Esophagus (tissue), 2 donors: ENCODE measurements at regions not wholly inside any gene's neighbourhood (a gene's known extent, or its start where the extent isn't known, plus 50 kb on each side); places are given as distances from the start of the nearest gene placed in this dataset.
A peak's percentile ranks its signal among the peaks of the same experiment; 100 is the strongest.
"Not testable (repeated sequence)": the region's sequence is repeated elsewhere in the genome, so short reads cannot be mapped to it uniquely, and the experiment has no call there.

Experiments used
- H3K27ac ChIP-seq, 2 donors: one replicate each; pipeline ENCODE4 v1.5.1; 2013; ENCODE audit warnings: low read depth in 2 of 2, mild to moderate bottlenecking in 2 of 2, inconsistent platforms in 1 of 2, low read length in 1 of 2, moderate library complexity in 1 of 2
- H3K27me3 ChIP-seq, 2 donors: one replicate each; pipeline ENCODE4 v1.6.1; 2013; ENCODE audit warnings: low read length in 2 of 2, control low read depth in 1 of 2, mild to moderate bottlenecking in 1 of 2; ENCODE audit not compliant: insufficient read depth in 2 of 2, control insufficient read depth in 1 of 2
- H3K36me3 ChIP-seq, 2 donors: one replicate each; pipeline ENCODE4 v1.6.1; 2013; ENCODE audit warnings: low read length in 1 of 2; ENCODE audit not compliant: control insufficient read depth in 2 of 2, insufficient read depth in 2 of 2
- H3K4me1 ChIP-seq, 2 donors: one replicate each; pipeline ENCODE4 v1.6.1; 2013; ENCODE audit warnings: low read length in 1 of 2; ENCODE audit not compliant: control insufficient read depth in 2 of 2, insufficient read depth in 2 of 2
- H3K4me3 ChIP-seq, 2 donors: one replicate each; pipeline ENCODE4 v1.5.1; 2013; ENCODE audit warnings: low read length in 2 of 2, mild to moderate bottlenecking in 2 of 2, low read depth in 1 of 2, moderate library complexity in 1 of 2
- H3K9me3 ChIP-seq, 2 donors: one replicate each; pipeline ENCODE4 v1.6.1; 2013; ENCODE audit warnings: mild to moderate bottlenecking in 2 of 2, low read depth in 1 of 2, low read length in 1 of 2, moderate library complexity in 1 of 2; ENCODE audit not compliant: control insufficient read depth in 2 of 2, insufficient read depth in 1 of 2
- WGBS, 2 donors: extraction: QIAGEN DNeasy Blood & Tissue Kit; methylation state at CpG; one replicate each; pipeline ENCODE4 v1.1.7; 2013; 5-methylcytosine and 5-hydroxymethylcytosine counted together
- donor health status: healthy with polysubstance abuse.
- donor health status: Bipolar disorder and iron deficiency.

DNA sequence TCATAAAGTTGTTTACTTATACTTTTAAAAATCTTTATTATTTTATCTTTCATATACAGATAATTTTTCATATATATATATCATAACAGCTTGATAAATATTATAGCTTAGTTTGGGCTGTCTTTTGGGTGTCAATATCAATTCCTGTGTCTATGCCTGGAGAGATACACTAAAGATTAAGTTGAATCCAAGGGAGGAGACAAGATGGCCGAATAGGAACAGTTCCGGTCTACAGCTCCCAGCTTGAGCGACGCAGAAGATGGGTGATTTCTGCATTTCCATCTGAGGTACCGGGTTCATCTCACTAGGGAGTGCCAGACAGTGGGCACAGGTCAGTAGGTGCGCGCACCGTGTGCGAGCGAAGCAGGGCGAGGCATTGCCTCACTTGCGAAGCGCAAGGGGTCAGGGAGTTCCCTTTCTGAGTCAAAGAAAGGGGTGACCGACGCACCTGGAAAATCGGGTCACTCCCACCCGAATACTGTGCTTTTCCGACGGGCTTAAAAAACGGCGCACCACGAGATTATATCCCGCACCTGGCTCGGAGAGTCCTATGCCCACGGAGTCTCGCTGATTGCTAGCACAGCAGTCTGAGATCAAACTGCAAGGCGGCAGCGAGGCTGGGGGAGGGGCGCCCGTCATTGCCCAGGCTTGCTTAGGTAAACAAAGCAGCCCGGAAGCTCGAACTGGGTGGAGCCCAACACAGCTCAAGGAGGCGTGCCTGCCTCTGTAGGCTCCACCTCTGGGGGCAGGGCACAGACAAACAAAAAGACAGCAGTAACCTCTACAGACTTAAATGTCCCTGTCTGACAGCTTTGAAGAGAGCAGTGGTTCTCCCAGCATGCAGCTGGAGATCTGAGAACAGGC lies 388.8 kb upstream of the FAR2 start:
- H3K36me3 ChIP-seq, H3K4me3 ChIP-seq, H3K27ac ChIP-seq, H3K4me1 ChIP-seq, H3K27me3 ChIP-seq, H3K9me3 ChIP-seq: not testable (repeated sequence)
- 87 to 90% methylated on average over 29 to 33 of the region's 33 CpGs for WGBS, 2 donors

DNA sequence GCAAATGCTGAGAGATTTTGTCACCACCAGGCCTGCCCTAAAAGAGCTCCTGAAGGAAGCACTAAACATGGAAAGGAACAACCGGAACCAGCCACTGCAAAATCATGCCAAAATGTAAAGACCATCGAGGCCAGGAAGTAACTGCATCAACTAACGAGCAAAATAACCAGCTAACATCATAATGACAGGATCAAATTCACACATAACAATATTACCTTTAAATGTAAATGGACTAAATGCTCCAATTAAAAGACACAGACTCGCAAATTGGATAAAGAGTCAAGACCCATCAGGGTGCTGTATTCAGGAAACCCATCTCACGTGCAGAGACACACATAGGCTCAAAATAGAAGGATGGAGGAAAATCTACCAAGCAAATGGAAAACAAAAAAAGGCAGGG lies 387.2 kb upstream of the FAR2 start:
- H3K9me3 ChIP-seq, H3K27me3 ChIP-seq, H3K27ac ChIP-seq, H3K4me1 ChIP-seq, H3K4me3 ChIP-seq, H3K36me3 ChIP-seq: not testable (repeated sequence)
- WGBS, 2 donors, result 82 to 92% methylated on average over 5 of the region's 5 CpGs

DNA sequence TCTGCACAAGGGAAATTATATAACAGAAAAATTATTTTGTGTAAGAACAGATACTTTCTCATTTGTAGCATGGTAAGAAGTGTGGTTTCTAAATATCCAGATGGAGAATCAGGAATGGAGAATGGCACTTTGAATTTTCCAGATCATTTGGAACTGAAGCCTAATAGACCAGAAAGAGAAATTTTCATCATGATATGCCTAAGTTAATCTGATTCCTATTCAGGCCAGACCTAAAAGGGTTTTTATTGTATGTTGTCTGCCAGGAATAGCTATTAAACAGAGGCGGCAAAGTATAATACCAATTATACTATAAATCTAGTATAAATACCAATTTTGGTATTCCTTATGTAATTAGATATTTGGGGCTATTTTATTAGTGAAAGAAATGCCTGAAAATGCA lies 382.7 kb upstream of the FAR2 start:
- Histone ChIP-seq H3K27ac (no peak overlapping the region), H3K36me3 (no peaks in the 10 kb centered on the region), H3K27me3 (no peaks in the 10 kb centered on the region), H3K9me3 (no peaks in the 10 kb centered on the region), H3K4me1 (no peaks in the 10 kb centered on the region), H3K4me3 (no peak overlapping the region)
- WGBS, 2 donors, result 94% methylated on average over 1 of the region's 1 CpG

DNA sequence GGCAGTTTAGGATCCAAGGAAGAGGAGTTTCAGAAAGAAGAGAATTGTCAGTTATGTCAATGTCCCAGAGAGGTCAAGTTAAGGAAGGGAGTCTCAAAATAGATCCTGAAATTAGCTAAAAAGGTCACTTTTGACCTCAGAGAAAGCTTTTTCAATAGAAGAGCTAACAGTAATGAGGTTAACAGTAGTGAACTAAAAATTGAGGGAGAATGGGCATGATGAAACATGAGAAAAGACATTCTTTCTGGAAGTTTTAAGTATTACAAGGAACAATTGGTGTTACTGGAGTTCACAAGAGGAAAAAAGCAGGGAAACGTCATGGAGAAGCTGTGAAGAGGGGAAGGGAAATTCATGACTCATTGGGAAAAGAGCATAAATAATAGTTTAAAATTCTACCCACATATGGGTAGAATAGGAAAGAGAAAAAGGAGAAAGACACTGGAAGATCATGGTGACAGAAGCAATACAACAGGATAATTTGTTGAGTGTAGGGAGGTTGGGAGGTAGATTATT lies 381.2 kb upstream of the FAR2 start:
- Histone ChIP-seq H3K4me3 (no peak overlapping the region), H3K27me3 (no peaks in the 10 kb centered on the region), H3K27ac (no peak overlapping the region), H3K9me3 (no peaks in the 10 kb centered on the region), H3K36me3 (no peaks in the 10 kb centered on the region), H3K4me1 (no peaks in the 10 kb centered on the region)
- 24 to 41% methylated on average over 1 of the region's 1 CpG for WGBS, 2 donors

DNA sequence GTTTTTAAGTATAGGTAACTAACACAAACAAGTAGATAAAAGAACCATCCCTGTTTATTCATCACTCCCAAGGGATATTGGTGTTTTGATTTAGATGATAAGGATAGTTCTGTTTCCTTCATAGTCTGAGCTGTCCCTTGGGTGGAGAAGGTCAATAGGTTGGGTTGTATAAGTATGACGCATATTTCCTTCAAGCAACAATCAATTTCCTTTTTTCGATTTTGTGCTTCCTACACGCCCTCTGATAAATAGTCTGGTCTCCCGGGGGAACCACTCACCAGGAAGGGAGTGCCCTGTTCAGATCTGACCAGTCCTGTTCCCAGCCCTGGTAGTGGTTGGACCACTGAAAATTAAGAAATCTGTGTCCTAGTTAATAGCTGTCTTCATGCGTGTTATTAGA lies 378.8 kb upstream of the FAR2 start:
- Histone ChIP-seq H3K4me1 (no peaks in the 10 kb centered on the region), H3K27me3 (no peaks in the 10 kb centered on the region), H3K4me3 (no peak overlapping the region), H3K27ac (peak overlapping the region in 1 of 2 donors; percentile 1), H3K9me3 (no peaks in the 10 kb centered on the region), H3K36me3 (no peaks in the 10 kb centered on the region)
- WGBS, 2 donors, result 58 to 75% methylated on average over 5 of the region's 5 CpGs

DNA sequence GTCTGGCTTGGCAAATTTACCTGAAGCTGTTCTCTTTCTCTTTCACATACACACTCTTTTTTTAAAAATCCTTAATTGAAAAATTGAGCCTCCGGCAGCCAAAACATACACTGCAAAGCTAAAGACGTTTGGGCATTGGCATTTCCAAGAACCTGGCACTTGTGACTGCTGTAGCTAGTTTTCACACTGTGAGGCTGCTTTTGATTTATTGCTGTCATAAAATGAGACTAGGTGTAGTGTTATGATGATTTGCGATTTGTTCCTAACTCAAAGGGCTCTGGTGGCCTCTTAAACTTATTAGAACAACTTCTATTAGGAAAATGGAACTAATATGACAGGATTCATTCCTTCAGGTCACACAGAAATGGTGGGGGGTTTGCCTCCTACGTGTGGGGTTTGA lies 377.1 kb upstream of the FAR2 start:
- Histone ChIP-seq H3K27me3 (no peaks in the 10 kb centered on the region), H3K9me3 (no peaks in the 10 kb centered on the region), H3K27ac (no peak overlapping the region), H3K4me1 (no peaks in the 10 kb centered on the region), H3K36me3 (no peaks in the 10 kb centered on the region), H3K4me3 (no peak overlapping the region)
- WGBS, 2 donors, result 35 to 44% methylated on average over 4 of the region's 4 CpGs

DNA sequence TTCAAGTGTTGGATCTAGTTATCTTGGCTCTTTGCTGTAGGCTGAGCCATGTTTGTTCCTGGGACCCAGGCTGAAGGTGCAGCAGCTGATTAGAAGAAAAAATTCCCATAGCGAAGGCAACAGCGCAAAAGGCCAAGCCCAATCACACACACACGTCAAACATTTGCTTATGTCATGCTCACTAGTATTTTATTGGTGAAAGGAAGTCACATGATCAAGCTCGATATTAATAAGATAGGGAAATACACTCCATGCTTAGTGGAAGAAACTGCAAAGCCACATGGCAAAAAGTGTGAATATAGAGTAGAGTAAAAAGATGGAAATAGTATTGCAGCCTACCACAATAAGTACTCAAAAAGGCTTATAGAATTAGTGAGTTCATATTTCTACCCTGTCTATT lies 373.5 kb upstream of the FAR2 start:
- H3K9me3 ChIP-seq, result no peaks in the 10 kb centered on the region
- H3K27ac ChIP-seq, result no peak overlapping the region
- H3K27me3 ChIP-seq, result no peaks in the 10 kb centered on the region
- H3K4me1 ChIP-seq, result no peaks in the 10 kb centered on the region
- 92 to 93% methylated on average over 4 of the region's 4 CpGs for WGBS, 2 donors
- no peak overlapping the region for H3K4me3 ChIP-seq
- no peaks in the 10 kb centered on the region for H3K36me3 ChIP-seq

DNA sequence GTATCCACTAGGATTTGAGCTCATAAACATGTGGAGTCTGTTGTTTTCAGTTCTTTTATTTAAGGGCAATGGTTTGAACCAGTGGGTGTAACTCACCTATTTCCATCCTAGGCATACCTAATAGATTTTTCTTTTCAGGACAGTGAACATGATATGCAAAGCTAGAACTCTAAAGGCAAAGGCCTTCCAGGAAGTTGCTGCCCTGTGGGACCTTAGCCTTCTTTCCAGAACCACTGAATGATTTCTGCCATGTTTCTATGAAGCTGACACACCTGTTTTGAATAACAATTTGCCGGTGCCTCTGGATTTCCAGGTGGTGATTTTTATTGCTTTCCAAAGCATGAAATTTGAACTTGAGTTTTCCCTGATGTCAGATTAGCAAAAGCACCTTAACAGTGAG lies 372.9 kb upstream of the FAR2 start:
- H3K9me3 ChIP-seq, result no peaks in the 10 kb centered on the region
- no peak overlapping the region for H3K27ac ChIP-seq
- no peak overlapping the region for H3K4me3 ChIP-seq
- H3K4me1 ChIP-seq, result no peaks in the 10 kb centered on the region
- WGBS, 2 donors, result 70 to 78% methylated on average over 1 of the region's 1 CpG
- H3K27me3 ChIP-seq, result no peaks in the 10 kb centered on the region
- H3K36me3 ChIP-seq, result no peaks in the 10 kb centered on the region

DNA sequence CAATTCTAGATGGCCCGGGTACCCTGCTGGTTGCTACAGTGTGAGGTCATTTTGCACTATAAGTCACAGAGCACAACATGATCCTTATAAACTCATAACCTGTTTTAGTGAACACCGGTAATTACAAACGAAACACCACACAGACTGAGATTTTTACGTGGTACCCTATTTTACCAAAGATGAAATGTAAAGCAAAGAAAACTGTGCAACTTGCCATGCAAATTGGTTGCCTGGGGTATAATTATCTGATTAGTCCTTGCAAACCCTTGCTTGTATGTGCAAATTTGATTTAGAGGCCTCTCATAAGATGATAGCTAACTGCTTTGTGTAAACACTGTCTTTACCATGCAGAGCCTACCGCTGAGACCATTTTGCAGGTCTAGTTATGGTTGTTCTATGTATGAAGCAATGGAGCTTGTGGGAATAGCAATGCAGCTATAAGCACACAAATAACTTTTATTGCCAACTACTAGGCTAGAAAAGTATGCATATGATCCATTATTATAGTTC lies 372.1 kb upstream of the FAR2 start:
- no peaks in the 10 kb centered on the region for H3K9me3 ChIP-seq
- WGBS, 2 donors, result 87 to 93% methylated on average over 5 of the region's 5 CpGs

More for the DNA sequence above, 372.1 kb upstream of the FAR2 start:
- no peaks in the 10 kb centered on the region for H3K27me3 ChIP-seq
- H3K4me1 ChIP-seq, result no peaks in the 10 kb centered on the region
- H3K4me3 ChIP-seq, result no peak overlapping the region
- no peaks in the 10 kb centered on the region for H3K36me3 ChIP-seq
- H3K27ac ChIP-seq, result no peak overlapping the region
